ENCODE measurements at regions not wholly inside any gene's neighbourhood (a gene's known extent, or its start where the extent isn't known, plus 50 kb on each side); places are given as distances from the start of the nearest gene placed in this dataset.
"Not testable (repeated sequence)": the region's sequence is repeated elsewhere in the genome, so short reads cannot be mapped to it uniquely, and the experiment has no call there.

DNA sequence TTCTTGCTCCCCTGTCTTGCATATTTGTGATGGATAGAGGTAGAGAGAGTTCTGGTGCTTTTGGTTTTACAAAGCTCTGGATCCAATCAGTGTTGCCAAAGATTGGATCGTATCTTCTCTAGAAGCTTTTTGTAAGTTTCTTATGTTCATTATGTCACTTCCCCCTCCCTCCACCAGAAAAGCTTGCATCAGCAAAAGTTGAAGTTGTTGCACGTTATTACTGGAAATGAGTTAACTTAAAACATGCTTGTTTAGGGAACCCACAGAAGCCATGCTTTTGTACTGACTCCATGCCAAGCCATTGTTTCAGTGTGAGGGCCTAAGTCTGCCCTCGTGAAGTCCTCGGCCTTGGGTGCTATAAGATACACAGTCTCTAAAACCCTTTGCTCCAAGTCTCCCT, 186.5 kb downstream of the ERCC6L2 start:
- DNase-seq = no peak

DNA sequence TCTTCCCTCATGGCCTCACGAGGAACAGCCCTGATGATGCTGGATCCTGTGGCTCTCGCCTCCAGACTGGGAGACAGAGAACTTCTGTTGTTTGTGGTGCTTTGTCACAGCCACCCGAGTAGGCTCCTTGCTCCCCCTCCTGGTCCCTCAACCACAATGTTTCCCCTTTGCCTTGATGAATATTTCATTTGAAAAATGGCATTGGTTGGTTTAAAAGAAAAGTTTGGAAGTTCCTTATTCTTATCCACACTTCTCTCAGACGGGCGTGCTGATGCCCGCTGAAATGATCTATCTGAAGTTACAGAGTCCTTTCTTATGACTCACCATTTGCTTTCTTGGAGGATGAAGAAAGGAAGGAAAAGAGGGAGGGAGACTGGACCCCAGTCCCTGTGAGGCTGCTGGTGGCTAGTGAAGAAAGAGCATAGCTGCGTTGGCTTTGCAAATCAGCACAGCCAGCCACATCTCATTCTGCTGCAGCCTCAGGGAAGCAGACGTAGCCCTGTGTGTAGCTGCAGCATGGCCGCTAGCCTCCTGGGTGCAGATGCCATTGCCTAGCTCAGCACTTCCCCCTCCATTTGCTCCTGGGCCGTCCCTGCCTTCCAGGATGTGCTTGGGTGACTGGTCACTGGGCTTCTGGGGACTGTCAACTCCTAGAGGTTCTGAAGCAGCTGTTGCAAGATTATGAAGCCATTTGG, 185.9 kb downstream of the ERCC6L2 start:
- DNase-seq = peak; percentile 1

DNA sequence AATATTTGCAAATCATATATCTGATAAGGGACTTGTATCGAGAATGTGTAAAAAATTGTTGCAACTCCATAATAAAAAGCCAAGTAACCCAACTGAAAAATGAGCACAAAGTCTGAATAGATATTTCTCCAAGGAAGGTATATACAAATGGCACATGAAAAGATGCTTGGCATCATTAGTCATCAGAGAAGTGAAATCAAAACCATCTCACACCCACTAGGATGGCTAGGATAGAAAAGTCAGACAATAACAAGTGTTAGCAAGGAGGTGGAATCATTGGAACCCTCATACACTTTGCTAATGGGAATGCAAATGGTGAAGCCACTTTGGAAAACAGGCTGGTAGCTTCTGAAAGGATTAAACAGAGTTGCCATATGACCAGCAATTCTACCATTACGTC, 182.7 kb downstream of the ERCC6L2 start:
- DNase-seq = no peak

DNA sequence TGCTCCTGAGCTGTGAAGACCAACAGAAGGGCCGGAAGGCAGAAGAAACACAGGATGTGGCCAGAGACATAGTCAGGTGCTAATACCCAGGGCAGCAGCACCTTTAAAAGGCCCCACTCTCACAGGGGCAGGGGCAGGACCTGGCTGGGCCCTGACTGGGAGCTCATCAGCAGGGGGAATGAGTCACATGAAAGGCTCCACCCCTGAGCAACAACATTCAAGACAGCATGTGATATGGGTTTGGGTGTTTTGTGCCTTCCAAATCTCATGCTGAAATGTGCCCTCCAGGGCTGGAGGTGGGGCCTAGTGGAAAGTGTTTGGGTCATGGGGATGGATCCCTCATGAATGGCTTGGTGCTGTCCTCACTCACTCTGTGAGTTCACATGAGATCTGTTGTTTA, 181.7 kb downstream of the ERCC6L2 start:
- no peak for DNase-seq

DNA sequence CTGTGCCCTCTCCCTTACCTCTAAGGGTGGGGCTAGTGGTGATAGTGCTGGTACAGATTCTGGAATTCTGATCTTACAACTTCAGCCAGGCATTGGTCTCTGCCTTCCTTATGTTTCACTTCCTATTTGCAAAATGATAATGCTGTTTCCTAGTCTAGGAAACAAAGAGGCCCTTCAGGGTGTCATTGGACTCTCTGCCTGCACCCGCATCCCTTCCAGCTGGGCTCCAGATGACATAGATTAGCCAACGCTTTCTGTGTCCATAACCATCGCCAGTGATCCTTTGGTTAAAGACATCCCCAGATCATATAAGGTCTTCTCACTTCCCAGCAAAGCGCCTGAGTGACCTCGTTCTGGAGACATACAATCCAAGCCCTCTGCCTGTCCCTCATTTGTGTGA, 180.7 kb downstream of the ERCC6L2 start:
- DNase-seq = no peak

DNA sequence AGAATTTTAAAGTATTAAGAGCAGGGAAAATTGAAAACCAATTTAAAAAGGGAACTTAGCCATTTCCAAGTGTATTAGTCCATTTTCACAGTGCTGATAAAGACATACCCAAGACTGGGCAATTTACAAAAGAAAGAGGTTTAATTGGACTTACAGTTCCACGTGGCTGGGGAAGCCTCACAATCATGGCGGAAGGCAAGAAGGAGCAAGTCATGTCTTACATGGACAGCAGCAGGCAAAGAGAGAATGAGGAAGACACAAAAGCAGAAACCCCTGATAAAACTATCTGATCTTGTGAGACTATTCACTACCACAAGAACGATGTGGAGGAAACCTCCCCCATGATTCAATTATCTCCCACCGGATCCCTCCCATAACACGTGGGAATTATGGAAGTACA, 178.8 kb downstream of the ERCC6L2 start:
- DNase-seq = not testable (repeated sequence)

DNA sequence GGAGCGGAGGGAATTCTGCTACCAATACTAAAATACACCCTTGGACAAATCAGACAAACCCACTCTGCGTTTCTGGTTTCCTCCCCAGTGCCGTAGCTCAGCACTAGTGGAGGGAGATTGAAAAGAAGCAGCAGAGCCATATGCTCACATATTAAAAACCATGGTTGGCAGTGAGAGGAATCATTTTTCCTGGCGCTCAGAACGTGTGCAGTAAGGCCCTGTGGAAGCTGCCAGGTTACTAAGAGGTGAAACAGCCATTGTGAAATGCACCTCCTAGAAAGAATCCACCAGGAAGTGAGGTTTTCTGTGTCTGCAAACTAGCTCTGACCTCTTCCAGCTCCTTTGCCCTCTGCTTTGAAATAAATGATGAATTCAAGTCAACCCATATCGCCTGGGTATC, 177.2 kb downstream of the ERCC6L2 start:
- DNase-seq = no peak

DNA sequence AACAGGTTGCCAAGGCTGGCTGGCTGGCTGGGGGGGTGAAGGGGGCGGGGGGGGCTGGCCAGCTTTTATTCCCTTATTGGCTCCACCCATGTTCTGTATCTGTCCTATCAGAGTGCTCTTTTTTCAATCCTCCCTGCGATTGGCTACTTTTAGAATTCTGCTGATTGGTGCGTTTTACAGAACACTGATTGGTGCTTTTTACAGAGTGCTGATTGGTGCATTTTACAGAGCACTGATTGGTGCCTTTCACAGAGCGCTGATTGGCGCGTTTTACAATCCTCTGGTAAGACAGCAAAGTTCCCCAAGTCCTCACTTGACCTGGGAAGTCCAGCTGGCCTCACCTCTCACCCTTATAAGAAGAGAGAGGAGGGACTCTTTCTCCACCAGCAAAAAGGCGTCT, 175.9 kb downstream of the ERCC6L2 start:
- no peak for DNase-seq

DNA sequence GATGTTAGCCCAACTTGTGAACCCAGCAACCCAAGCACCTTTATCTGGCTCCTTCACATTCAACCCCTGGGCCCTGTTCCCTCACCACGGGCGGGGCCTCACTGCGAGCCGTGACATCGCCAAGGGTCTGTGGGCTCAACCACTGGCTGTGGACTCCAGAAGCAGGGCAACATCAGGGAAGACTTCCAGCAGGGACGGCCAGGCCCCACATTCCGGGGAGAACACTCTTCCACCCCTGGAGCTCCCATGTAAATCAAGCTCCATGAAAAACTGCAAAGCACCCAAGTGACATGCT, 175.3 kb downstream of the ERCC6L2 start:
- no peak for DNase-seq

DNA sequence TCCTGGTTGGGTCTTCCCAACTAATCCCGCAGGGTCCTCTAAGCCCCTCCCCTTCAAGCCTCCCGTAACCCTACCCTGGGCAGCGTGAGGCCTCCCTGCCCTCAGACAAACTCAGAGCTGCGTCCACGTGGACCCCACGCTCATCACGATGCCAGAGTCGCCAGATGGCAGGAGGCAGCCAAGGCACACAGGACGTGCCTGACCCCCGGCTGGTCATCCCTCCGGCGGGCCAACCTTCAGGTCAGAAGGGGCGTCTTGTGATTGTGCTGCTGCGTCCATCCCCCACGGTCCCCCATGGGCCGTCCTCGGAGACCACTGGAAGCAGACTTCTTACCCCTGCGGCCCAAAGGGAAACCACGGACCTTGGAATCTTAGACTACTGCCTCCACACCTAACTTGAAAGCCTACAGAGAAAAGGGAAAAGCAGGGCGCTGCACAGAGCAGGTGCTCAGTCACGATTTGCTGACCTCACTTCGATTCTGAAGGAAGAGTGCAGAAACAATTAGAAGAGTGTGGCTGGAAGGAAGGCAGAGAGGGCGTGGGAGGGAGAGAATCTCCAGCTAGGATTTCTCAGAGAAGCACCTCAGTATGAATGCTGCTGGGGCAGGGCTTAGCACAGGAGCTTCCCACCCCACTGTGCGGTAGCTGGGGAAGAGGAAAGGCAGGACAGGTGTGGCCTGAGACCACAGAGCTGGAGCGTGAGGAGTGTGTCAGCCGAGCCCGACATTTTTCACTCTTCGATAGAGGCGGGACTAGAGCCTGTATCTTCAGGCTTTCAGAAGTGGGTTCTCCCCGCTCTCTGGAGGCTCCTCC, 174.8 kb downstream of the ERCC6L2 start:
- no peak for DNase-seq

DNA sequence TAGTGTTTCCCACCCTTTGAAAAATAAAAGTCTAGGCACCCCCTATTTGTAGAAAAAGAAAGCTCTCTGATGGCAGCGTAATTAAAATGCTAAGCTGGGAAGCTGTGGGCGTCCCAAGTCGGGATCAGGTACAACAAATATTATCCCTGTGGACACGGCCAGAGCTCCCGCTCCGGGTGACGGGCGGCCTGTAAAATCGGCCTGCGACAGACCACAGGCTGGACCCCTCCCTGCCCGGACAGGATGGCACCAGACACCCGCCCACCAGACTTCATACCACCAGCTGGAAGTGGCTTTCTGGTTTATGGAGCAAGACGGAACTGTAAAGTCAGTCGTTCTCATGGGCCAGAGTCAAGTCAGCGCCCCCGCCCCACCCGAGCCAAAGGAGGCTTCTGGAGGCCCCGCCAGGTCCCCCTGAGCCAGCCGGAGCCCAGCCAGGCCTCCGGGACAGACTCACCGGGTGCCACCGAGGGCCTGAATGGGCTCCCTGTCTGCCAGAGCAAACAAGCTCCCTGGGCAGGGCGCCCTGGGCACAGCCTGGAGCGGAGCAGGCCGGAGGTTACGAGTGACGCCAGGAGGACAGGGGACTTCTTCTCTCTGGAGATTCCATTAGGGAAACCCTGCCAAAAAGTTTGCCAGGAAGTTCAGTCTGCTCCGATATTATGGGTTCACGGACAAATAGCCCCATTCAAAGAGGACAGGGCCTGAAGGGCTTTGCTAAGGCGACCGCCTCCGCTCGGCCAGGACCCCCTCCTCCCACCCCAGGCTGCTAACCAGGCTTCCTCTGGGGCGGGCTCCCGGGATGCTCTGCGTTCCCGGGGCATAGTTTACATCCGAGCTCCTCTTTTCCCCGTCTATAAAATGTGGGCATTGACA, 173.7 kb downstream of the ERCC6L2 start:
- DNase-seq = no peak

DNA sequence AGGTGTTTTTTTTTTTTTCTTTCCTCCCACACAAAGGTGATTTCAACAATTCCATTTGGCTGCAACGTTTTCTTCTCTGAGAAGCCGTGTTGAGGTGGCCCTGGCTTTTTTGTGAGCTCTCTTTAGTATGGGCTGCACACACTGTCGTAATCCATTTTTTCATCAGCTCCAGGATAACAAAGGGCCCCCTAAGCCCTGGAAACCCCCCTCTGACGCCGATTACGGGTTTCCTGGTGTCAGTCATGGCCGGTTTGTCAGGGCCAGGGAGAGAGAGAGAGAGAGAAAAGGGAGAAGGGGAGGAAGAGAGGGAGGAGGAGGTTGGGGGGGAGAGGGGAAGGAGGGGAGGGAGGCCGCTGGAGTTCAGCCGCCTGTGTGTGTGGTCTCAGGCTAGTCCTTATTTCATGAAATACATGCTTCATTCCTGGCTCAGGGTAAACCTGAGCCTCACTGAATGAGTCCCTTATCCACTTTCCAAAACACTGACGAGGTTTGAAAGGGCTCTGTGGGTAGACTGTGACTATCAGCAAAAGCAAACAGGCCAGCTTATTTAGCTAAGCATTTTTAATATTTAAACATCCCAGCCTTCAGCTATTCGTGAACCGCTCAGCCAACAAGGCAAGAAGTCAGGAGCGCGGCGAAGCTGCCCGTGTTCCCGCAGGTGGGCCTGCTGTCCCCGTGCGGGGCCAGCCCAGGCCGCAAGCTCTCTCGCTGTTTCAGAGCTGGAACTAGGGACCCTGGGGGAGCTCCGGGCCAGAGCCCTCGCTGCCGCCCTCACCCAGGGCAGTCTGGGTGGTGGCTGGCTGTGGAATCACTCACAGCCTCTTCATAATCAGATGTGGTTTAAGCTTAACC, 172.8 kb downstream of the ERCC6L2 start:
- DNase-seq = no peak

DNA sequence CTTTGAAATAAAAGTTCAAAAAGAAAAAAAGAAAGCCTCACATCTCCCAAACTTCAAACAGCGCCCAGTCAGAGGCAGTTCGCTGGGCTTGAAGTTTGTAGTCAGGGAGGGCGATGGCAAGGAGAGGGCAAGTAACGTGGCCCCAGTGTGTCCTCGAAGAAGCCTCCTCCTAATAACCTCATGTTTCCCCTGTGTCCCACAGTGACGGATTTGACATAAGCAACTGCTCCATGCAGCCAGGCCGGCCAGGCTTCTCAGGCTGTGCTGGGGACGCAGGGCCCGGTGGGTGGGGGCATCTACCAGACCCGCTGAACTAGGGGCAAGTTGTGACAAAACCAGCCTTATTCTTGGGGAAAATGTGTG, 172.2 kb downstream of the ERCC6L2 start:
- no peak for DNase-seq

DNA sequence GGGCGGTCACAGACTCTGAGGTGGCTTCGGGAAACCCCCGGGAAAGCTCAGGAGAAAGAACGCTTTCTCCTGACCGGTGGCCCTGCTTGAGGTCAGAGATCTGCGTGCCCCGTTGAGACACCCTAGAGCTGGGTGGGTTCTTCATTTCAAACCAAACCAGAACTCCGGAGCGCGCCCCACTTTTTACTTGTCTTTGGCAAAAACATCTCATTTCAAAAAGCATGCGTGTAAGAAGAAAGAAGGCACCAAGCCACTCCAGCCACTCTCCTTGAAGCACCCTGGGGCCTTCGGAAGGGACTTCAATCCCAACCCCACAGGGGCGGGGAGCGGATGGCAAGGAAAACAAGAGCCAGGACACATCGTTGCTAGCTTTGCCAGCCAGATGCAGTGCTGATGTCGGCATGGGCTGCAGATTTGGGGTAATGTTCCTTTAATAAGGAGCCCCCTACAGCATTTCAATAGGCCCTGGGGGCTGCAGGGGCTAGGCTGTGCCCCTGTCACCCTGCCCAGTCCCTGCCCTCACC, 171.7 kb downstream of the ERCC6L2 start:
- DNase-seq = no peak

DNA sequence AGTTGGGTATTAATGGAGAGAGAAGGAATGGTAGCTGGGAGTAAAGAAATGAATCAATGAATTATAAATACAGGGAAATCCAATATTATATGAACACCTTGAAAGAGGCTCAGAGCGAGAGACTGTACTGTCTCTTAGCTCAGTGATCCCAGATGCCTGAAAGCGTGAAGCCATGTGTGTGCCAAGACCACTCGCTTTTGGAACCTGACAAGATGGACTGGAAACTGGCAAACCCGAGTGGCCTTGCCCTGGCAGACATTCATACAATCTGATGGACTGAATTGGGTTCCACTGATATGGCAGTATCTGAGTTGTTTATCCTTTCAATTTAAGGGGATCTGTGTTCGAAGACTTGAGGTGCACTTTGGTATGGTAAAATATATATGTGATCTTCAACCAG, 170.3 kb downstream of the ERCC6L2 start:
- no peak for DNase-seq

DNA sequence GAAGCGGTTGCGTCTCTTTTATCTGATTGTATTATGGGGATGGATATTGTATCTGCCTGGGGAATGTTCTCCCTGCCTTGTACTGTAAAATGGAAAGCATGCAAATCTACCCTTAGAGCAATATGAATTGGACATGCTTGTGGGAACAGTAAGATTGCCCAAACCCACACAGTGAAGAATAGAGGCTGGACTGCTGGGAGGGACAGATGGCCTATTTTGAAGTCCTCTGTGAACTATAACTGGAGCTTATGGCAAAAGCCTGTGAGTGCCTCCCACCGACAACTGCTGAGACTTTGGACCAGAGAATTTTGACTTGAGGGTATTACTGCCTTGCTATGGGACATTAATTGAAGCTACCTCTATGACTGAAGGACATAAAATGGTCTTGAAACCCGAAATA, 168.9 kb downstream of the ERCC6L2 start:
- DNase-seq = no peak

DNA sequence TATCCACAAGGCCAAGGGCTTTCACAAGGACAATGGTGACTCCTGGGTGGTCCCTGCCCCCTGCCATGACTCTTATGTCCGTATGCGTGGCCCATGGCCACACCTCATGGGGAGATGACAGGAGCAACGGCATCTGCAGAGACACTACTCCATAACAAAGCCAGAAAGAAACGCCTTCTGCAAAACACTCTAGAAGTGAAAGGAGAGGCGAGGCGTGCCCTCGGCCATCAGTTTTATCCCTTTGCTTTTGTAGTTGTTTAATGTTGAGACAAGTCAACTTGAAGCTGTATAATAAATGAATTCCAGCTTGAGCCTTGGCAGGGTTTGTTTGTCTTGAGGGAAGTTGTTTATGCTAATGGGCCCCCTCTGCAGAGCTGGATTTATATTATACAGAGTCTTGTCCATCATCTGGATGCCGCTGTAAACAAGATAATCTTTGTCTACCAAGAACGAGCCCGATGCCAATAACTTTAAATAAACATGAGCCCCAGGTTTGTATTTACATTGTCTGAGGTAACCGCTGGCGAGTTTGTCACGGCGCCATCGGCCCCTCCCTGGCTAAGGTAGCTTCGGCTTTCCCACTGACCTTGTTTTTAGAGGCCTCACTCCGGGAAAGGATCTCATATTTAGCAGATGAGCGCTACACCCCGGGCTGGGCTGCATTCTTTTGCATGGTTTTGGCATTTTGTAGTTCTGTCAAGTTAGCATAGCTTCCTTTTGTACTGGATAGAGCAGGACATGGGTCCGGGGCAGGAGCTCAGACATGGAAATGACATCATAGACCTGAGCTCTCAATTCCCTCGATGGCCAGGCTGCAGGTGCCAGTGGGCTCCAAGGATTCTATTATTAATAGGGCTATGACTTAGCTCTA, 165.3 kb downstream of the ERCC6L2 start:
- no peak for DNase-seq

DNA sequence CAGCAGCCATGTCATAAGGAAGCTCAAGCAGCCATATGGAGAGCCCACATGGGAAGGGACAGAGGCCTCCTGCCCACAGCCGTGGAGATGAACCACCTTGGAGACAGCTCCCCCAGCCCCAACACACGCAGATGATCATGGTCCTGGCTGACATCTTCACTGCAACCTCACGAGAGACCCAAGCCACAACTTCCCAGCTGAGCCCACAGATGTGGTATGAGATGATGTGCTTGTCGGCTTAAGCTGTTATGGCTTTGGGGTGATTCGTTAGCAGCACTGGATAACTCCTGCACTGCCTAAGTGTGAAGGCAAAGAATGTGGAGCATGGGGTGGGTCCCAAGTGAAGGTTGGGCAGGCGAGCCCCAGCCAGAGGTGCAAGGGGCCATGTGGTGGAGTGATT, 163.4 kb downstream of the ERCC6L2 start:
- DNase-seq = no peak

DNA sequence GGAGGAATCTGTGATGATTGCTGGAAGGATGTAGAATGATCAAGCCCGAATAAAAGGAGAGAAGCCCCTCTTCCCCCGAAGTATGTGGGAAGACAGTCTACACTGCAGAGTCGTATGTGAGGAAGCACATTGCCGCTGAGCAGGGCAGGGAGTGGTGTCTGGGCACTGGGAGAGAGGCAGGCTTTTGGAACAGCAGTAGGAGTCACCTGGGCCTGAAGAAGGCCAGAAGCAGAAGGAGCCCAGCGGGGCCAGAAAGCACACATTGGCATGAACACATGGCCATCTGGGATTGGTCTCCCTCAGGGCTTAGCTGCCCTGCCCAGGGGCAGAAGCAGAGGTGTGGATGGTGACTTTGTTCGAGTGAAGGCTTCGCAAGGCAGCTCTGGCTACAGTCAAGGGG, 162.8 kb downstream of the ERCC6L2 start:
- no peak for DNase-seq

DNA sequence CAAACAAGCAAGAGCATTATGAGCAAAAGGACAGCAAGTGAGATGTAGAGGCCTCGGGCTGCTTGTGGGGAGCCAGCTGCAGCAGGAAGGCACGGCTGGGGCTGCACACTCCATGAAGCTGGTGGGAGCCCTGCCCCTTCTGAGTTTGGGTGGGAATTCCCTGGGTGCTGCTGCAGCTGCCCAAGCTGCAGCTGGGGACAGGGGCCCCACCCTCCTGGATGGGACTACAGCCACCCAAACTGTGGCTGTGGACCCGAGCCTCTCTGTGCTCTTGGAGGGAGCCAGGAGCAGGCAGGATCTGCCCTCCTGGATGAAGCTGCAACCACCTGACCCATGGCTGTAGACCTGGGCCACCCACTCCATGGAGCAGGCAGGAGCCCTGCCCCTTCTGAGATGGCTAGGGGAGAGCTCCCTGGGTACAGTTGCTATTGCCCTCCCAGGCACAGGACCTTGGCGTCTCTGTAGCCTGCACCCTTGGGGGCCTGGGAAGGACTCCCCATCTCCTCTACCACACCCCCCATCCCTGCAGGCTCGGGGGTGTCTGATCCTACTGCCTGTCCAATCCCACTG, 159.1 kb downstream of the ERCC6L2 start:
- no peak for DNase-seq

DNA sequence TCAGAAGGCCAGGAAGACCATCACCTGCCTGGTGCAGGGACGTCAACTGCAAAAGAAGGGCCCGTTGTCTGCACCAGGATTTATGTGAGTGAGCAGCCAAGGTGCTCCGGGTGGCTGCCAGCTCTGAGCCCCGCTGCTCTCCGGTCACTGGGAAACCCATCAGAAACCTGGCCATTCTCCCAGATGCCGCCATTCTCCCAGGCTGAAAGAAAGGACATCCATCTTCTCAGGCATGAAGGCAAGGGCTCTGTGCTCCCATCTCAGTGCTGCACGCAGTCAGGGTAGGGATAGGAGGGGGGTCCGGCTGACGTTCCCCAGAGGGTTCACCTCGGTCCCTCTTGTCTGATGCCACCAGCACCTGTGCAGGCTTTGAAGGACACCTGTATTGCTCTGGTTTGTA, 158.4 kb downstream of the ERCC6L2 start:
- no peak for DNase-seq

All from NCI-H1436 (cell line).